Fibroblast of skin of left quadriceps (primary cell): ENCODE measurements at regions not wholly inside any gene's neighbourhood (a gene's known extent, or its start where the extent isn't known, plus 50 kb on each side); places are given as distances from the start of the nearest gene placed in this dataset.
"Not testable (repeated sequence)": the region's sequence is repeated elsewhere in the genome, so short reads cannot be mapped to it uniquely, and the experiment has no call there.

Experiments
- DNase-seq, 2 experiments: peaks; one replicate each; pipeline ENCODE4 v3.0.0-alpha.2; 2013; ENCODE audit warnings: low read depth in 2 of 2

- no peak for DNase-seq
Observed at GRCh38 chr19:30817965-30818567, 445.9 kb downstream of the ZNF536 start.

GRCh38 chr19:30817197-30817596 is 445.0 kb downstream of the ZNF536 start:
- no peak for DNase-seq

GRCh38 chr19:30815889-30816580 is 443.9 kb downstream of the ZNF536 start:
- no peak for DNase-seq

- no peak for DNase-seq
Observed at GRCh38 chr19:30812099-30812678, 440.0 kb downstream of the ZNF536 start.

GRCh38 chr19:30811397-30812098 is 439.4 kb downstream of the ZNF536 start:
- no peak for DNase-seq

GRCh38 chr19:30810726-30811125 is 438.5 kb downstream of the ZNF536 start:
- no peak for DNase-seq

GRCh38 chr19:30807278-30807677 is 435.1 kb downstream of the ZNF536 start:
- DNase-seq = no peak

- no peak for DNase-seq
Observed at GRCh38 chr19:30806311-30806710, 434.1 kb downstream of the ZNF536 start.

- no peak for DNase-seq
Observed at GRCh38 chr19:30804751-30805150, 432.6 kb downstream of the ZNF536 start.

- not testable (repeated sequence) for DNase-seq
Observed at GRCh38 chr19:30804333-30804732, 432.1 kb downstream of the ZNF536 start.

GRCh38 chr19:30802424-30803013 is 430.3 kb downstream of the ZNF536 start:
- DNase-seq = no peak

GRCh38 chr19:30799865-30800755 is 427.9 kb downstream of the ZNF536 start:
- no peak for DNase-seq

- no peak for DNase-seq
Observed at GRCh38 chr19:30795727-30796126, 423.5 kb downstream of the ZNF536 start.

GRCh38 chr19:30792561-30793505 is 420.6 kb downstream of the ZNF536 start:
- DNase-seq = no peak

- DNase-seq = no peak
Observed at GRCh38 chr19:30791088-30791487, 418.9 kb downstream of the ZNF536 start.

GRCh38 chr19:30790056-30790680 is 418.0 kb downstream of the ZNF536 start:
- no peak for DNase-seq

GRCh38 chr19:30788105-30788765 is 416.1 kb downstream of the ZNF536 start:
- no peak for DNase-seq

- no peak for DNase-seq
Observed at GRCh38 chr19:30785458-30786137, 413.4 kb downstream of the ZNF536 start.
